HCT116 (cell line): ENCODE measurements at regions not wholly inside any gene's neighbourhood (a gene's known extent, or its start where the extent isn't known, plus 50 kb on each side); places are given as distances from the start of the nearest gene placed in this dataset.

Source experiments
- ATAC-seq: fragments of 200-7000 bp; cut with Tn5 transposase; 2 replicates; pipeline ENCODE4 v1.9.1; 2020; ENCODE audit warnings: mild to moderate bottlenecking, moderate library complexity
- BruUV-seq: library from RNA; stranded (reverse); fragments of 400-500 nt; replicated peaks from 2 replicates; lab custom pipeline; 2021; lab: Mats Ljungman, UMichigan
- CTCF ChIA-PET: fragments of 300-600 bp; sonication (Branson Sonifier 250); formaldehyde crosslinking; loops from one replicate; lab custom pipeline; 2021; ENCODE audit warnings: antibody characterized with exemption; lab: Charles Lee
- POLR2A ChIA-PET: fragments of 300-600, 350-600 bp; sonication (Branson Sonifier 250); formaldehyde crosslinking; loops from one replicate; lab custom pipeline; 2021; ENCODE audit warnings: antibody characterized with exemption; lab: Charles Lee
- RAD21 ChIA-PET, 2 experiments: fragments of 300-600 bp; sonication (Branson Sonifier 250); formaldehyde crosslinking; loops; one replicate each; lab custom pipeline; 2023; ENCODE audit warnings: low total read pairs in 2 of 2; ENCODE audit not compliant: uncharacterized antibody in 2 of 2, unreplicated experiment in 2 of 2, low non-redundant PET in 1 of 2; lab: Charles Lee
- DNase-seq: peaks from one replicate; pipeline ENCODE4 v3.0.0-alpha.2; 2010; ENCODE audit warnings: low read depth, low spot score
- H2AFZ ChIP-seq: fragments of 200-600 bp; shearing (Covaris generic), sonication (generic); 2 replicates; pipeline ENCODE4 v1.6.1; 2017; ENCODE audit warnings: low read depth, mixed run types, mixed read lengths, antibody characterized with exemption, low read length; ENCODE audit not compliant: poor library complexity, severe bottlenecking
- H3K27ac ChIP-seq: 2 replicates; pipeline ENCODE4 v1.5.1; 2012; ENCODE audit warnings: low read depth, low read length
- H3K27me3 ChIP-seq: fragments of 200-600 bp; sonication (generic); 2 replicates; pipeline ENCODE4 v1.6.1; 2016; ENCODE audit warnings: mixed run types, low read length, mixed read lengths; ENCODE audit not compliant: insufficient read depth
- H3K36me3 ChIP-seq, 2 experiments: fragments of 200-500 bp in 1 of 2; fragments of 200-600 bp in 1 of 2; sonication (Bioruptor generic) in 1 of 2; sonication (generic) in 1 of 2; 2 replicates each; pipeline versions ENCODE4 v1.5.1 to v1.6.1; 2014 to 2016; ENCODE audit warnings: low read length in 2 of 2, inconsistent platforms in 1 of 2, mixed read lengths in 1 of 2, mixed run types in 1 of 2; ENCODE audit not compliant: insufficient read depth in 2 of 2, control insufficient read depth in 1 of 2
- H3K4me1 ChIP-seq, 2 experiments: fragments of 200-600 bp in 1 of 2; sonication (generic) in 1 of 2; 2 replicates each; pipeline versions ENCODE4 v1.5.1 to v1.6.1; 2012 to 2017; ENCODE audit warnings: low read length in 2 of 2, inconsistent platforms in 1 of 2, mild to moderate bottlenecking in 1 of 2, mixed read lengths in 1 of 2, mixed run types in 1 of 2, moderate library complexity in 1 of 2; ENCODE audit not compliant: insufficient read depth in 2 of 2, control insufficient read depth in 1 of 2
- H3K4me2 ChIP-seq: fragments of 200-600 bp; sonication (generic); 2 replicates; pipeline ENCODE4 v1.6.1; 2017; ENCODE audit warnings: mixed run types, low read length, mixed read lengths
- H3K4me3 ChIP-seq, 2 experiments: fragments of 200-600 bp in 1 of 2; sonication (generic) in 1 of 2; replicated peaks in 1 of 2; 2 replicates each; pipeline ENCODE4 v1.5.1; 2011 to 2016; ENCODE audit warnings: low read length in 2 of 2, control low read depth in 1 of 2, low read depth in 1 of 2, mild to moderate bottlenecking in 1 of 2, mixed read lengths in 1 of 2, mixed run types in 1 of 2
- H3K79me2 ChIP-seq: fragments of 200-600 bp; sonication (generic); 2 replicates; pipeline ENCODE4 v1.6.1; 2017; ENCODE audit warnings: mild to moderate bottlenecking, mixed run types, low read length, moderate library complexity, mixed read lengths; ENCODE audit not compliant: insufficient read depth
- H3K9ac ChIP-seq: fragments of 200-600 bp; sonication (generic); 2 replicates; pipeline ENCODE4 v1.6.1; 2016; ENCODE audit warnings: low read length, mixed read lengths
- H3K9me2 ChIP-seq: fragments of 200-600 bp; sonication (generic), shearing (Covaris generic); 2 replicates; pipeline ENCODE4 v1.6.1; 2017; ENCODE audit warnings: mixed run types, mild to moderate bottlenecking, moderate library complexity; ENCODE audit not compliant: insufficient read depth
- H3K9me3 ChIP-seq, 2 experiments: fragments of 200-500 bp in 1 of 2; fragments of 200-600 bp in 1 of 2; sonication (Bioruptor generic) in 1 of 2; sonication (generic) in 1 of 2; 2 replicates each; pipeline ENCODE4 v1.6.1; 2014 to 2017; ENCODE audit warnings: low read length in 2 of 2, mixed read lengths in 2 of 2, inconsistent platforms in 1 of 2, low read depth in 1 of 2, mild to moderate bottlenecking in 1 of 2, mixed run types in 1 of 2, moderate library complexity in 1 of 2; ENCODE audit not compliant: control insufficient read depth in 1 of 2, insufficient read depth in 1 of 2
- H4K20me1 ChIP-seq: fragments of 200-600 bp; sonication (generic), shearing (Covaris generic); 2 replicates; pipeline ENCODE4 v1.6.1; 2017; ENCODE audit warnings: mixed run types, mild to moderate bottlenecking, moderate library complexity; ENCODE audit not compliant: insufficient read depth
- ELF1 ChIP-seq: IDR thresholded peaks from 2 replicates; pipeline ENCODE4 v1.6.1; 2012; ENCODE audit warnings: low read depth, borderline replicate concordance
- EZH2 ChIP-seq: fragments of 200-600 bp; sonication (generic); IDR thresholded peaks from 2 replicates; pipeline ENCODE4 v1.6.1; 2017; ENCODE audit warnings: antibody characterized with exemption, mixed run types
- JUND ChIP-seq: IDR thresholded peaks from 2 replicates; pipeline ENCODE4 v1.6.1; 2012
- POLR2AphosphoS5 ChIP-seq: IDR thresholded peaks from 2 replicates; pipeline ENCODE4 v1.6.1; 2011; ENCODE audit warnings: mild to moderate bottlenecking, low read depth, low read length, moderate library complexity
- RAD21 ChIP-seq: IDR thresholded peaks from 2 replicates; pipeline ENCODE4 v1.6.1; 2012; ENCODE audit warnings: low read depth, mild to moderate bottlenecking
- TCF7L2 ChIP-seq: IDR thresholded peaks from 2 replicates; pipeline ENCODE4 v1.7.0; 2011; ENCODE audit warnings: borderline replicate concordance, inconsistent platforms; ENCODE audit not compliant: insufficient read depth, insufficient read length; ENCODE audit errors: extremely low read depth
- ZBTB33 ChIP-seq: IDR thresholded peaks from 2 replicates; pipeline ENCODE4 v1.6.1; 2011; ENCODE audit warnings: mild to moderate bottlenecking, low read length, moderate library complexity; ENCODE audit not compliant: insufficient replicate concordance; ENCODE audit errors: extremely low read depth
- ZFX ChIP-seq: fragments of 450-650 bp; IDR thresholded peaks from 2 replicates; pipeline ENCODE4 v1.6.1; 2017
- intact Hi-C: fragments of 100-400 bp; cut with micrococcal nuclease; formaldehyde crosslinking; loops from 2 replicates; pipeline ENCODE4 v1.10.0; 2022

- no peak for TF ChIP-seq JUND
These were observed 89.3 kb downstream of the MAD2L1 start (continued) for GRCh38 chr4:119977076-119977940.

GRCh38 chr4:119971431-119972084 is 95.1 kb downstream of the MAD2L1 start:
- no peaks in the 10 kb centered on the region for H3K27me3 ChIP-seq
- ATAC-seq = no peak
- no peaks in the 10 kb centered on the region for H4K20me1 ChIP-seq
- H3K9me2 ChIP-seq = no peaks in the 10 kb centered on the region
- no TSS peak for BruUV-seq
- H3K79me2 ChIP-seq = no peaks in the 10 kb centered on the region
- CTCF ChIA-PET = no interaction called here
- TF ChIP-seq ZBTB33 (no peak), ZFX (no peak), TCF7L2 (no peak), ELF1 (no peak), EZH2 (no peak), RAD21 (no peak), POLR2AphosphoS5 (no peak), JUND (no peak)
- no peaks in the 10 kb centered on the region for H3K4me1 ChIP-seq
- H3K9ac ChIP-seq = no peak overlapping the region
- RAD21 ChIA-PET = no interaction called here
- no peak overlapping the region for H3K4me2 ChIP-seq
- H3K4me3 ChIP-seq = no peak overlapping the region
- H3K36me3 ChIP-seq = no peaks in the 10 kb centered on the region
- no peak overlapping the region for H2AFZ ChIP-seq
- H3K9me3 ChIP-seq = no peaks in the 10 kb centered on the region
- intact Hi-C loops = no loop called here
- POLR2A ChIA-PET = no interaction called here
- no peak overlapping the region for H3K27ac ChIP-seq
- DNase-seq = no peak
